GM23338 (cell line): ENCODE measurements at regions not wholly inside any gene's neighbourhood (a gene's known extent, or its start where the extent isn't known, plus 50 kb on each side); places are given as distances from the start of the nearest gene placed in this dataset.

Experiments used
- CREB1 ChIP-seq: fragments of 250-450 bp; sonication (Bioruptor Pico); IDR thresholded peaks from 2 replicates; pipeline ENCODE4 v1.5.0; 2020; ENCODE audit warnings: low read depth, mild to moderate bottlenecking, moderate library complexity
- EZH2 ChIP-seq: fragments of 200-600 bp; sonication (generic); IDR thresholded peaks from one replicate; pipeline ENCODE4 v1.8.0; 2017; ENCODE audit warnings: antibody characterized with exemption, mild to moderate bottlenecking, low read depth; ENCODE audit not compliant: unreplicated experiment
- NANOG ChIP-seq: IDR thresholded peaks from 2 replicates; pipeline ENCODE4 v1.6.1; 2016; ENCODE audit warnings: antibody characterized with exemption, borderline replicate concordance
- POLR2AphosphoS5 ChIP-seq: IDR thresholded peaks from 2 replicates; pipeline ENCODE4 v1.6.1; 2016; ENCODE audit warnings: antibody characterized with exemption, low read depth
- REST ChIP-seq: IDR thresholded peaks from one replicate; pipeline ENCODE4 v1.6.1; 2018; ENCODE audit warnings: antibody characterized with exemption; ENCODE audit not compliant: unreplicated experiment
- STAT1 ChIP-seq: IDR thresholded peaks from one replicate; pipeline ENCODE4 v1.6.1; 2016; ENCODE audit warnings: antibody characterized with exemption; ENCODE audit not compliant: unreplicated experiment
- ZNF331 ChIP-seq: fragments of 250-450 bp; sonication (Bioruptor Pico); IDR thresholded peaks from 2 replicates; pipeline ENCODE4 v1.5.0; 2020; ENCODE audit warnings: low read depth, mild to moderate bottlenecking, moderate library complexity
- ZNF462 ChIP-seq: fragments of 250-450 bp; sonication (Bioruptor Pico); IDR thresholded peaks from 2 replicates; pipeline ENCODE4 v1.5.0; 2020; ENCODE audit warnings: mild to moderate bottlenecking, moderate library complexity

DNA sequence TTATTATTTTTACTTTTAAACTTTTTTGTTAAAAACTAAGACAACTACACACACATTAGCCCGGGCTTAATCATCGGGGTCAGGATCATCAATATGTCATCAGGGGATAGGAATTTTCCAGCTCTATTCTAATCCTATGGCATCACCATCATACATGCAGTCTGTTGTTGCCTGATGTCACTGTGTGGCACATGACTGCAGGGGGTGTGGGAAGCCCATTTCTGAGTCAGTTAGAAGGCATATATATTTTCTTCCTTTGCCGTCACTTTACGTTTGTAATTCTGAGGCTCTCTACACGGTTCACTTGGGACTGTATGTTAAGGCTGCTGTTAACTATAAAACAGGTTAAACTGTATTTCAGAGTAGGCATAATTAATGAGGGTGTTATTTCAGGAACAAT, 144.4 kb upstream of the ITGA6 start (continued):
- no peak for TF ChIP-seq ZNF462 (CRISPR knock-in tag)
- no peak for TF ChIP-seq NANOG
- TF ChIP-seq EZH2, result no peak
- no peak for TF ChIP-seq STAT1
- no peak for TF ChIP-seq REST
- no peak for TF ChIP-seq POLR2AphosphoS5
- TF ChIP-seq ZNF331 (CRISPR knock-in tag), result no peak
- TF ChIP-seq CREB1, result no peak
